ENCODE measurements at regions not wholly inside any gene's neighbourhood (a gene's known extent, or its start where the extent isn't known, plus 50 kb on each side); places are given as distances from the start of the nearest gene placed in this dataset.

DNA sequence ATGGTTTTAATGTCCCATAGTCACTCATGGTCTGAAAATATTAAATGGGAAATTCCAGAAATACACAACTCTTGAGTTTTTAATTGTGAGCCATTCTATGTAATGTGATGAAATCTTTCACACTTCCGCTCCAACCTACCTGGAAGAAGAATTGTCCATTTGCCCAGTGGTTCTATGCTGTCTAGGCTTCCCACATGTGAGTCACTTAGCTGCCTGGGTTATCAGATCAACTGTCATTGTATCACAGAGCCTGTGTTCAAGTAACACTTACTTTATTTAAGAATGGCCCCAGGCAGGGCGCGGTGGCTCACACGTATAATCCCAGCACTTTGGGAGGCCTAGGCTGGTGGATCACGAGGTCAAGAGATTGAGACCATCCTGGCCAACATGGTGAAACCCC lies 1450.5 kb downstream of the EFNB2 start:
- Histone ChIP-seq H3K9me3 (ENCODE audit: low read depth, low read length) (no peaks in the 10 kb centered on the region), H3K4me2 (ENCODE audit: insufficient read depth, low read length) (no peak overlapping the region), H3K27me3 (ENCODE audit: insufficient read depth, low read length) (no peaks in the 10 kb centered on the region), H3K27ac (ENCODE audit: low read depth, low read length) (no peak overlapping the region), H4K20me1 (ENCODE audit: insufficient read depth, low read length) (no peaks in the 10 kb centered on the region), H3K36me3 (ENCODE audit: insufficient read depth, low read length) (no peaks in the 10 kb centered on the region), H2AFZ (ENCODE audit: low read length) (no peak overlapping the region), H3K4me1 (ENCODE audit: insufficient read depth, low read length) (no peaks in the 10 kb centered on the region), H3K4me3 (ENCODE audit: insufficient read depth, low read length) (no peak overlapping the region), H3K79me2 (ENCODE audit: insufficient read depth, low read length) (no peaks in the 10 kb centered on the region)
- TF ChIP-seq, protein P1, sequence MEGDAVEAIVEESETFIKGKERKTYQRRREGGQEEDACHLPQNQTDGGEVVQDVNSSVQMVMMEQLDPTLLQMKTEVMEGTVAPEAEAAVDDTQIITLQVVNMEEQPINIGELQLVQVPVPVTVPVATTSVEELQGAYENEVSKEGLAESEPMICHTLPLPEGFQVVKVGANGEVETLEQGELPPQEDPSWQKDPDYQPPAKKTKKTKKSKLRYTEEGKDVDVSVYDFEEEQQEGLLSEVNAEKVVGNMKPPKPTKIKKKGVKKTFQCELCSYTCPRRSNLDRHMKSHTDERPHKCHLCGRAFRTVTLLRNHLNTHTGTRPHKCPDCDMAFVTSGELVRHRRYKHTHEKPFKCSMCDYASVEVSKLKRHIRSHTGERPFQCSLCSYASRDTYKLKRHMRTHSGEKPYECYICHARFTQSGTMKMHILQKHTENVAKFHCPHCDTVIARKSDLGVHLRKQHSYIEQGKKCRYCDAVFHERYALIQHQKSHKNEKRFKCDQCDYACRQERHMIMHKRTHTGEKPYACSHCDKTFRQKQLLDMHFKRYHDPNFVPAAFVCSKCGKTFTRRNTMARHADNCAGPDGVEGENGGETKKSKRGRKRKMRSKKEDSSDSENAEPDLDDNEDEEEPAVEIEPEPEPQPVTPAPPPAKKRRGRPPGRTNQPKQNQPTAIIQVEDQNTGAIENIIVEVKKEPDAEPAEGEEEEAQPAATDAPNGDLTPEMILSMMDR (IDR thresholded peaks at IDR 0.05; ENCODE audit: extremely low read depth, low read depth, low read length) = no peak
- DNase-seq (ENCODE audit: insufficient read length, low spot score, missing footprints) = no peak

GRCh38 chr13:105083992-105084391 lies 1451.5 kb downstream of the EFNB2 start:
- no peak overlapping the region for H3K27ac ChIP-seq (ENCODE audit: low read depth, low read length)
- no peaks in the 10 kb centered on the region for H3K79me2 ChIP-seq (ENCODE audit: insufficient read depth, low read length)
- H3K4me2 ChIP-seq (ENCODE audit: insufficient read depth, low read length) = no peak overlapping the region
- no peak overlapping the region for H3K4me3 ChIP-seq (ENCODE audit: insufficient read depth, low read length)
- no peaks in the 10 kb centered on the region for H3K36me3 ChIP-seq (ENCODE audit: insufficient read depth, low read length)
- DNase-seq (ENCODE audit: insufficient read length, low spot score, missing footprints) = no peak
- H2AFZ ChIP-seq (ENCODE audit: low read length) = no peak overlapping the region
- H4K20me1 ChIP-seq (ENCODE audit: insufficient read depth, low read length) = no peaks in the 10 kb centered on the region
- TF ChIP-seq, protein P1 (IDR thresholded peaks at IDR 0.05; ENCODE audit: extremely low read depth, low read depth, low read length) = no peak
- H3K4me1 ChIP-seq (ENCODE audit: insufficient read depth, low read length) = no peaks in the 10 kb centered on the region
- no peaks in the 10 kb centered on the region for H3K9me3 ChIP-seq (ENCODE audit: low read depth, low read length)
- H3K27me3 ChIP-seq (ENCODE audit: insufficient read depth, low read length) = no peaks in the 10 kb centered on the region

DNA sequence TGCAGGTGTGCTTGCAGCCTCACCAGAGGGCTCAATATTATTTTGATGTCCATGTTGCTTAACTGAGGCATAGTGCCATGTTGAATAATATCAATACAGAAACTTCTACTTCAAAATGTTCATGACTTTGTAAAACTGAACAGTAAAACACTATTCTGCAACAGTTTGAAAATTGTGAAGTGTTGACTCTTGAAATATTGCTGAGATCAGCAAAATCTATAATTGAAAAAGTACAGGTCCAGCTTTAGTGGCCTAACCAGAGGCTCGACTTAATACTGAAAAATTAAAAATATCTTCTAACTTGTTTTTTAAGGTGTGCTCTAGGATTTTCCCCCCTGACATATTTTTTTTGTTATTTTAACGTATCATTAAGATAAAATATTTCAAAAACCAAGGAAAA lies 1460.7 kb downstream of the EFNB2 start:
- no peak overlapping the region for H2AFZ ChIP-seq (ENCODE audit: low read length)
- no peak overlapping the region for H3K4me3 ChIP-seq (ENCODE audit: insufficient read depth, low read length)
- DNase-seq (ENCODE audit: insufficient read length, low spot score, missing footprints) = no peak
- H4K20me1 ChIP-seq (ENCODE audit: insufficient read depth, low read length) = no peaks in the 10 kb centered on the region
- no peaks in the 10 kb centered on the region for H3K79me2 ChIP-seq (ENCODE audit: insufficient read depth, low read length)
- no peak overlapping the region for H3K27ac ChIP-seq (ENCODE audit: low read depth, low read length)
- no peaks in the 10 kb centered on the region for H3K36me3 ChIP-seq (ENCODE audit: insufficient read depth, low read length)
- no peaks in the 10 kb centered on the region for H3K9me3 ChIP-seq (ENCODE audit: low read depth, low read length)
- H3K27me3 ChIP-seq (ENCODE audit: insufficient read depth, low read length) = no peaks in the 10 kb centered on the region
- H3K4me1 ChIP-seq (ENCODE audit: insufficient read depth, low read length) = no peaks in the 10 kb centered on the region
- no peak overlapping the region for H3K4me2 ChIP-seq (ENCODE audit: insufficient read depth, low read length)
- TF ChIP-seq, protein P1 (IDR thresholded peaks at IDR 0.05; ENCODE audit: extremely low read depth, low read depth, low read length) = no peak

GRCh38 chr13:105073041-105073440 lies 1462.4 kb downstream of the EFNB2 start:
- Histone ChIP-seq H2AFZ (ENCODE audit: low read length) (no peak overlapping the region), H3K4me2 (ENCODE audit: insufficient read depth, low read length) (no peak overlapping the region), H4K20me1 (ENCODE audit: insufficient read depth, low read length) (no peaks in the 10 kb centered on the region), H3K79me2 (ENCODE audit: insufficient read depth, low read length) (no peaks in the 10 kb centered on the region), H3K9me3 (ENCODE audit: low read depth, low read length) (no peaks in the 10 kb centered on the region), H3K4me1 (ENCODE audit: insufficient read depth, low read length) (no peaks in the 10 kb centered on the region), H3K27me3 (ENCODE audit: insufficient read depth, low read length) (no peaks in the 10 kb centered on the region), H3K36me3 (ENCODE audit: insufficient read depth, low read length) (no peaks in the 10 kb centered on the region), H3K27ac (ENCODE audit: low read depth, low read length) (no peak overlapping the region), H3K4me3 (ENCODE audit: insufficient read depth, low read length) (no peak overlapping the region)
- TF ChIP-seq, protein P1 (IDR thresholded peaks at IDR 0.05; ENCODE audit: extremely low read depth, low read depth, low read length) = no peak
- no peak for DNase-seq (ENCODE audit: insufficient read length, low spot score, missing footprints)

Data from osteoblast (primary cell).